Breast epithelium (tissue), 4 donors: ENCODE measurements at regions not wholly inside any gene's neighbourhood (a gene's known extent, or its start where the extent isn't known, plus 50 kb on each side); places are given as distances from the start of the nearest gene placed in this dataset.

Experiments used
- DNase-seq, 2 donors: peaks; one replicate each; pipeline ENCODE4 v3.0.0-alpha.2; 2019; ENCODE audit warnings: low spot score in 2 of 2
- H3K27ac ChIP-seq, 2 donors: fragments of 200-600 bp; sonication (generic) in 1 of 2; one replicate each; pipeline ENCODE4 v1.5.1; 2016 to 2019; ENCODE audit warnings: mild to moderate bottlenecking in 1 of 2
- H3K27me3 ChIP-seq, 2 donors: fragments of 200-600 bp; sonication (generic) in 1 of 2; one replicate each; pipeline versions ENCODE4 v1.5.1 to v1.6.0; 2017 to 2019; ENCODE audit warnings: control low read depth in 1 of 2, mild to moderate bottlenecking in 1 of 2
- H3K36me3 ChIP-seq: fragments of 200-600 bp; one replicate; pipeline ENCODE4 v1.5.1; 2019
- H3K4me1 ChIP-seq, 2 donors: fragments of 200-600 bp; sonication (generic); one replicate each; pipeline ENCODE4 v1.5.1; 2016 to 2019; ENCODE audit warnings: control low read depth in 1 of 2
- H3K4me3 ChIP-seq, 3 donors: fragments of 200-600 bp; sonication (generic); 1 replicate in 2 of 3; 2 replicates in 1 of 3; pipeline ENCODE4 v1.5.1; 2016 to 2019; ENCODE audit warnings: mild to moderate bottlenecking in 3 of 3, moderate library complexity in 2 of 3
- H3K9me3 ChIP-seq, 2 donors: fragments of 200-600 bp; sonication (generic) in 1 of 2; one replicate each; pipeline ENCODE4 v1.5.1; 2016 to 2019; ENCODE audit warnings: control low read depth in 1 of 2
- POLR2A ChIP-seq: fragments of 450-650 bp; IDR thresholded peaks from one replicate; pipeline ENCODE4 v1.6.1; 2016; ENCODE audit warnings: antibody characterized with exemption, mild to moderate bottlenecking, moderate library complexity
- POLR2AphosphoS5 ChIP-seq, 3 donors: sonication (generic); formaldehyde crosslinking; IDR thresholded peaks; one replicate each; pipeline ENCODE4 v1.6.1; 2017; ENCODE audit warnings: antibody characterized with exemption in 3 of 3
- intact Hi-C: fragments of 100-400 bp; cut with DNase I; formaldehyde crosslinking; loops from one replicate; pipeline ENCODE4 v1.15.1; 2023; ENCODE audit warnings: low total_unique reads
- TF ChIP-seq, protein P1 (sequence below), 3 donors: fragments of 450-650 bp; IDR thresholded peaks; one replicate each; pipeline ENCODE4 v1.5.1; 2016 to 2017; ENCODE audit warnings: antibody characterized with exemption in 3 of 3, mild to moderate bottlenecking in 3 of 3, moderate library complexity in 3 of 3

DNA sequence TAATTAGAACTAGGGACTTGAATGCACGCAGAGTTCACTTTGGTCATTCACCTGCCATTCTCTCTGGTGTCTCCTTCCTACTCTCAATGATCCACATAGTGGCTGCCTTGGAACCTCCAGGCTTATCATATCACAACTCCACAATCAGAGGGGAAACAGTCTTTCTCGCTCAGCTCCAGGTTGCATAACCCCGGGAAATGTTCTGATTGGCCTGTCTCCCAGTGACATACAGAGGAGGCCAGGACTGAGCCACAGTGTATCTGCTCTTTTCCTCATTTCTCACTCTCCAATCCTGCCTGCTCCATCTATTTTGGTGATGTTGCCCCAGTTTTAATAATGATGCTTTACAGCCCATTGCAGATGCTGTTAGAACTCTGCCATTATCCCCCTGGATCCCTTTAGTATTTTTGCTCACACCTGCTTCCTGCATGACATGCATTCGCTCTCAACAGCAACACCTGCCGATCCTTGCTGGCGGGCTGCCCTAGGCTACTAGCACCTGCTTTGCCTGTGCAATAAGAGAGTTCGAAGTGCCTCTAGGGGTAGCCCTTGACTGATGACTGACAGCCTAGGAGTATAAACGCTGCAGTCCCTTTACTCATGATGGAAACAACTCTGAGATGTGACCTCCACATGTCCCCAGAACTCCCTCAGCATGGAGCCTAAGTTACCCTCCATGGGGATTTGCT is 211.3 kb upstream of the RPS6KA3 start:
- Histone ChIP-seq H3K27ac (no peak overlapping the region), H3K27me3 (peaks cover 0 to 24% of the 10 kb centered on the region in 2 donors), H3K4me1 (no peaks in the 10 kb centered on the region), H3K4me3 (no peak overlapping the region), H3K9me3 (no peaks in the 10 kb centered on the region), H3K36me3 (no peaks in the 10 kb centered on the region)
- TF ChIP-seq POLR2AphosphoS5 (IDR thresholded peaks at IDR 0.05) (no peak), POLR2A (no peak)
- TF ChIP-seq, protein P1, sequence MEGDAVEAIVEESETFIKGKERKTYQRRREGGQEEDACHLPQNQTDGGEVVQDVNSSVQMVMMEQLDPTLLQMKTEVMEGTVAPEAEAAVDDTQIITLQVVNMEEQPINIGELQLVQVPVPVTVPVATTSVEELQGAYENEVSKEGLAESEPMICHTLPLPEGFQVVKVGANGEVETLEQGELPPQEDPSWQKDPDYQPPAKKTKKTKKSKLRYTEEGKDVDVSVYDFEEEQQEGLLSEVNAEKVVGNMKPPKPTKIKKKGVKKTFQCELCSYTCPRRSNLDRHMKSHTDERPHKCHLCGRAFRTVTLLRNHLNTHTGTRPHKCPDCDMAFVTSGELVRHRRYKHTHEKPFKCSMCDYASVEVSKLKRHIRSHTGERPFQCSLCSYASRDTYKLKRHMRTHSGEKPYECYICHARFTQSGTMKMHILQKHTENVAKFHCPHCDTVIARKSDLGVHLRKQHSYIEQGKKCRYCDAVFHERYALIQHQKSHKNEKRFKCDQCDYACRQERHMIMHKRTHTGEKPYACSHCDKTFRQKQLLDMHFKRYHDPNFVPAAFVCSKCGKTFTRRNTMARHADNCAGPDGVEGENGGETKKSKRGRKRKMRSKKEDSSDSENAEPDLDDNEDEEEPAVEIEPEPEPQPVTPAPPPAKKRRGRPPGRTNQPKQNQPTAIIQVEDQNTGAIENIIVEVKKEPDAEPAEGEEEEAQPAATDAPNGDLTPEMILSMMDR (IDR thresholded peaks at IDR 0.05) = no peak
- DNase-seq = no peak
- intact Hi-C loops = no loop called here

DNA sequence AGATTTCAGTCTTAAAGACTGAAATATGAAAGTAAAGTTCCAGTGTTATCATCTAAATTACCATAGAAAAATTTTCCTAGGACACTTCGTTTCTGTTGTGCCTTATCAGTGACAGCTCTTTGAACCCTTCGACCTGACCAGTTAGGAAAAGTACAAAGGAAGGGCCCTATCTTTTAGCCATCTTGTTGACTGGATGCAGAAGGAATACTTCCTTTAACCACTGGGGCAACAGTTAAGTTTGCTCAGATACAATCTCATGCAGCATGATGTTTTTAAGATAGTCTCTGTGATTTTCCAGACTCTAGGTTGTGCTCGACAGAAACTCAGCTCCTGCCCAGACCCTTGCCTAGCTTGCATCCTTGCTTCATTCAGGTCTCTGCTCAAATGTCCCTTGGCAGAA is 210.5 kb upstream of the RPS6KA3 start:
- Histone ChIP-seq H3K27me3 (peaks cover 0 to 24% of the 10 kb centered on the region in 2 donors), H3K4me3 (no peak overlapping the region), H3K9me3 (no peaks in the 10 kb centered on the region), H3K36me3 (no peaks in the 10 kb centered on the region), H3K4me1 (no peaks in the 10 kb centered on the region), H3K27ac (no peak overlapping the region)
- DNase-seq = no peak
- TF ChIP-seq POLR2A = no peak
- TF ChIP-seq POLR2AphosphoS5 (IDR thresholded peaks at IDR 0.05) = no peak
- TF ChIP-seq, protein P1 (IDR thresholded peaks at IDR 0.05) = no peak
- intact Hi-C loops = no loop called here

DNA sequence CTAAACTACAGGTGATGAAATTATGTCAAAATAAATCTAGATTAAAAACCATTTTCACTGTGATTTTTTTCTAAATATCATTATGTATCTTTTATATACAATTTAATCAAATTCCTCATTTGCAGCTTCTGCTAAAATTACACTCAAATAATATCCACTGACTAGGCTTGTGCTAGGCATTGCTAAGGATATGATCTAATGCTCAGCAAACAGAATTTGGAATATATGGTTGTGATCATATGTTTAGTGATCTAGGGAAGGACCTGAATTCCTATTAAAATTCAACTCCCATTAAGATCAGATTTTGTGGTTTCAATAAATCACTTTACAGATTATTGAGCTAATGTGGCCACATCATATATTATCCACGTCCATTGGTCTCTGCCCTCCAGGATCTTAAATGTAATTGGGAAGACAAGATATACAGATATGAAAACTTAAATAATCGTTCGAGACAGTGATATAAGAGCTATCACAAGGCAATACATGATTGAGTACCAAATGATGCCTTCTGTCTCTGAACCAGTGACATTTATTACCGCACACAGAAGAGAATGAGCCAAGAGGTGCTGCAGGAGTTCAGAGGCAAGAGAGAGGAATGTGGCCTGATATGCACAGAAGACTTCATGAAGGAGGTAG is 206.0 kb upstream of the RPS6KA3 start:
- Histone ChIP-seq H3K9me3 (no peaks in the 10 kb centered on the region), H3K4me1 (no peaks in the 10 kb centered on the region), H3K27me3 (peaks cover 0 to 31% of the 10 kb centered on the region in 2 donors), H3K27ac (no peak overlapping the region), H3K36me3 (no peaks in the 10 kb centered on the region), H3K4me3 (no peak overlapping the region)
- intact Hi-C loops = no loop called here
- TF ChIP-seq, protein P1 (IDR thresholded peaks at IDR 0.05) = no peak
- TF ChIP-seq POLR2A = no peak
- no peak for TF ChIP-seq POLR2AphosphoS5 (IDR thresholded peaks at IDR 0.05)
- no peak for DNase-seq

DNA sequence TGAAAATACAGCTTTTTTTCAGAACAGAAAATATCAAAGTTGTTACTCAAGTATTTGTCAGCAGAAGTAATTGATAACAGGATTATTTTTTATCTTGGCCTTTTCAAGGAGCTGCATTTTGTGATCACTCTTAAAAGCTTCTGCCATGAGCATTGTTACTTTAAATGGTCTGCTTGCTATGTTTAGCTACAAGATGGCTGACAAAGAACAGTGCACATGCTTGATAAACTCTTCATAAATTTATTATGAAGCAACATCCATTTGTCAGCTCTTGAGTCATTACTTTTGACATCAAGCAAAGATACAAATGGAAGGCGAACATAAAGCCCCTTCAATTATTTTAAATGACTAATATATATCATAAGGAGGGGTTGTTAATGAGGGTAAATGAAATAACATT is 205.4 kb upstream of the RPS6KA3 start:
- Histone ChIP-seq H3K4me1 (no peaks in the 10 kb centered on the region), H3K9me3 (no peaks in the 10 kb centered on the region), H3K27me3 (peaks cover 0 to 29% of the 10 kb centered on the region in 2 donors), H3K4me3 (no peak overlapping the region), H3K27ac (no peak overlapping the region), H3K36me3 (no peaks in the 10 kb centered on the region)
- DNase-seq = no peak
- intact Hi-C loops = no loop called here
- no peak for TF ChIP-seq POLR2A
- no peak for TF ChIP-seq POLR2AphosphoS5 (IDR thresholded peaks at IDR 0.05)
- TF ChIP-seq, protein P1 (IDR thresholded peaks at IDR 0.05) = no peak

DNA sequence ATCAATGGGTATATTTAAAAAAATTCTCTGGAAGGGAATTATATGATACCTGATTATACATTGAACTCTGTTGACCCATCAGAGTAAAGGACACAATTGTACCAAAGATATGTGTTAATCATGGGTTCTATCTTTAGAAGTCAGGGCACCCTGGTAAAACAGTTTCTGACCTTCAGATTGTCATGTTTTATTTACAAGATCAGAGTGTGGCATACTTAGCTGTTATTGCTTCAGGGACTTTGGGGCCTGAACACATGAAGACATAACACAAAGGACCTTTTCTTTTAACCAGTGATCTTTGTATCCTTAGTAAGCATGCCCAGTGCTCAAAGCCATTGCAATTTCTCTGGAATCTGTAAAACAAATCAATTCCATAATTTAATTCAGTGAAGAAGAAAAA is 204.8 kb upstream of the RPS6KA3 start:
- Histone ChIP-seq H3K4me3 (no peak overlapping the region), H3K4me1 (no peaks in the 10 kb centered on the region), H3K36me3 (no peaks in the 10 kb centered on the region), H3K27ac (no peak overlapping the region), H3K9me3 (no peaks in the 10 kb centered on the region), H3K27me3 (peaks cover 0 to 31% of the 10 kb centered on the region in 2 donors)
- no peak for DNase-seq
- intact Hi-C loops = no loop called here
- TF ChIP-seq POLR2A = no peak
- TF ChIP-seq POLR2AphosphoS5 (IDR thresholded peaks at IDR 0.05) = no peak
- TF ChIP-seq, protein P1 (IDR thresholded peaks at IDR 0.05) = no peak
